ENCODE measurements at regions not wholly inside any gene's neighbourhood (a gene's known extent, or its start where the extent isn't known, plus 50 kb on each side); places are given as distances from the start of the nearest gene placed in this dataset.

DNA sequence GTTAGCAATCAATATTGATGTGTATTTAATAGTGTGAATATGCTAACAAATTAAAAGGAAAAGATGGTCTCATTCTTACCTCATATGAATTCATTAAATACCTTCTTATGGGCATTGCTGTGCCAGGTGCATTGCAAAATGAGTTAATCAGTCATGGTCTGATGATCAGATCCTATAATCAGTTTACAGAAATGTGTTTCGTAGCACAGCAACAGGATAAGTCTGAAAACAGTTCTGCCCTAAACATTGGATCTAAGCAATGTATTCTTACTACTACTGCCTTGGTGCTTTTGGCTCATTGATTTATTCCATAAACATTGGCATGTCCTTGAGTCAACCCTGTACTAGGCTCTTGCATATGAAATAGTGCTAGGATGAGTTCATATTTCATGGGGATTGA lies 417.0 kb upstream of the JAG1 start:
- TF ChIP-seq, protein P1, sequence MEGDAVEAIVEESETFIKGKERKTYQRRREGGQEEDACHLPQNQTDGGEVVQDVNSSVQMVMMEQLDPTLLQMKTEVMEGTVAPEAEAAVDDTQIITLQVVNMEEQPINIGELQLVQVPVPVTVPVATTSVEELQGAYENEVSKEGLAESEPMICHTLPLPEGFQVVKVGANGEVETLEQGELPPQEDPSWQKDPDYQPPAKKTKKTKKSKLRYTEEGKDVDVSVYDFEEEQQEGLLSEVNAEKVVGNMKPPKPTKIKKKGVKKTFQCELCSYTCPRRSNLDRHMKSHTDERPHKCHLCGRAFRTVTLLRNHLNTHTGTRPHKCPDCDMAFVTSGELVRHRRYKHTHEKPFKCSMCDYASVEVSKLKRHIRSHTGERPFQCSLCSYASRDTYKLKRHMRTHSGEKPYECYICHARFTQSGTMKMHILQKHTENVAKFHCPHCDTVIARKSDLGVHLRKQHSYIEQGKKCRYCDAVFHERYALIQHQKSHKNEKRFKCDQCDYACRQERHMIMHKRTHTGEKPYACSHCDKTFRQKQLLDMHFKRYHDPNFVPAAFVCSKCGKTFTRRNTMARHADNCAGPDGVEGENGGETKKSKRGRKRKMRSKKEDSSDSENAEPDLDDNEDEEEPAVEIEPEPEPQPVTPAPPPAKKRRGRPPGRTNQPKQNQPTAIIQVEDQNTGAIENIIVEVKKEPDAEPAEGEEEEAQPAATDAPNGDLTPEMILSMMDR (IDR thresholded peaks at IDR 0.05; ENCODE audit: low read depth, low read length): no peak
- no peak for TF ChIP-seq EZH2phosphoT487 (IDR thresholded peaks at IDR 0.05; ENCODE audit: low read depth)

Measured in OCI-LY3 (cell line).